COR-L47 (cell line): ENCODE measurements at regions not wholly inside any gene's neighbourhood (a gene's known extent, or its start where the extent isn't known, plus 50 kb on each side); places are given as distances from the start of the nearest gene placed in this dataset.
"Not testable (repeated sequence)": the region's sequence is repeated elsewhere in the genome, so short reads cannot be mapped to it uniquely, and the experiment has no call there.

Source experiments
- DNase-seq: peaks from one replicate; lab custom pipeline; 2025; lab: John Stamatoyannopoulos, UW

DNA sequence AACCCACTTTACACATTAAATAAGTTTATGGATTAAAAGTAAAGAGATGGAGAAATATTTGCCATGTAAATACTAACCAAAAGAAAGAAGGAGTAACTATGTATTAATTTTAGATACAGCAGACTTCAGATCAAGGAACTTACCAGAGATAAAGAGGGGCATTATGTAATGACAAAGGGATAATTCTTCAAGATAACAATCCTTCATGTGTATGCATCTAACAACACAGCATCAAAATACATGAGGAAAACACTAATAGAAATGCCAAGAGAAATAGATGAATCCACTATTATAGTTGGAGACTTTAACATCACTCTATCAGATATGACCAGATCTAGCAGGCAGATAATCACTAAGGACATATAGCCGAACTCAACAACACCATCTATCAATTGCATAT lies 149.8 kb upstream of the ANKRD55 start:
- DNase-seq: no peak

DNA sequence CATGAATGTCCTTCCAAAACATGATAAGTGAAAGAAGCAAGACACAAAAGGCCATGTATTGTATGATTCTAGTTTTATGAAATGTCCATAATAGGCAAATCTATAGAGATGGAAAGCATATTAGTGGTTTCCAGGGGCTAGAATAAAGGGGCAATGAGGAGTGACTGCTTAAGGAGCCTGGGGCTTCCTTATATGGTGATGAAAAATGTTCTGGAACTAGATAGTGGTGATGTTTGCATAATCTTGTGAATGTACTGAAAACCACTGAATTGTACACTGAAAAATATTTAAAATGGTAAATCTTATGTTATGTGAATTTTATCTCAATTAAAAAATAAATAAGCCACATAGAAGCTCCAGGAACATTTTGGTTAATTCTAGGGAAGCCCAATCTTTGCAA lies 144.4 kb upstream of the ANKRD55 start:
- no peak for DNase-seq

DNA sequence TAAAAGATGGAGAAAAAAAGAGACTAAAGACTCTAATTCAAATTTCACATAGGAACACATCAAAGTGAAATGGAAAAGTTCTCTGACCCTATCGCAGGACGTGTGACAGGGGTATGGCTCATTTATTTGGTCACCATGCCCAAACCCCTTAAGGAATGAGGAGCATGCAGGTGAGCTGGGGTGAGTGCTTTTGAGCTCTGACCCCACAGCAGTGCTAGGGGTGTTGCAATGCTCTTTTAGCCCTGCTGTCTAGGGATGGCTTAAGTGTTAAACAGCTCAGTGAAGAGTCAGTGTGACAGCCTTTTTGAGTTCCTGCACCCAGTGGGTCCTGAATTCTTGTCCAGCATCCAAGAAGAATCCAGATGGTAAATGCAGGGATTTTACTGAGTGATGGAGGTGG lies 143.0 kb upstream of the ANKRD55 start:
- DNase-seq: no peak

DNA sequence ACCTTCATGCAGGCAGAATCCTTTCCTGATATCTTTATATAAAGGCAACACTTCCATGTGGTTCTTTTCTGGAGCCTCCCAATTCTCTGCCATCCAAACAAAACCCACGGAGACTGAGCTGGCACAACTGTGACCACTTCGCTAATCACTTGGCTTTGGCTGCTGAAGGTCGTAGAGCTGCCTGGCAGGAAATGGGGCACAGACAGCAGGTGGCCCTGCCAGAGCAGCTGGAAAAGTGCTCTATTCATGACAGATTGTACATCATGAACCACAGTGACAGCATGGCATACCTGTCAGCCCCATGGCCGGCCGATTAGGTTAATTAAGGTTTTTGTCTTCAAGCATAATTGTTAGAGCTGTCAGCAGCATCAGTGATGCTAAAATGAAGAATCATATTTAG lies 141.9 kb upstream of the ANKRD55 start:
- DNase-seq: peak; percentile 78

DNA sequence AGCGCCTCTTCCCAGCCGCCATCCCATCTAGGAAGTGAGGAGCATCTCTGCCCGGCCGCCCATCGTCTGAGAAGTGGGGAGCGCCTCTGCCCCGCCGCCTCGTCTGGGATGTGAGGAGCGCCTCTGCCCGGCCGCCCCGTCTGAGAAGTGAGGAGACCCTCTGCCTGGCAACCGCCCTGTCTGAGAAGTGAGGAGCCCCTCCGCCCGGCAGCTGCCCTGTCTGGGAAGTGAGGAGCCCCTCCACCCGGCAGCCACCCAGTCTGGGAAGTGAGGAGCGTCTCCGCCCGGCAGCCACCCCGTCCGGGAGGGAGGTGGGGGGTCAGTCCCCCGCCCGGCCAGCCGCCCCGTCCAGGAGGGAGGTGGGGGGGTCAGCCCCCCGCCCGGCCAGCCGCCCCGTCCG lies 139.4 kb upstream of the ANKRD55 start:
- DNase-seq: not testable (repeated sequence)

DNA sequence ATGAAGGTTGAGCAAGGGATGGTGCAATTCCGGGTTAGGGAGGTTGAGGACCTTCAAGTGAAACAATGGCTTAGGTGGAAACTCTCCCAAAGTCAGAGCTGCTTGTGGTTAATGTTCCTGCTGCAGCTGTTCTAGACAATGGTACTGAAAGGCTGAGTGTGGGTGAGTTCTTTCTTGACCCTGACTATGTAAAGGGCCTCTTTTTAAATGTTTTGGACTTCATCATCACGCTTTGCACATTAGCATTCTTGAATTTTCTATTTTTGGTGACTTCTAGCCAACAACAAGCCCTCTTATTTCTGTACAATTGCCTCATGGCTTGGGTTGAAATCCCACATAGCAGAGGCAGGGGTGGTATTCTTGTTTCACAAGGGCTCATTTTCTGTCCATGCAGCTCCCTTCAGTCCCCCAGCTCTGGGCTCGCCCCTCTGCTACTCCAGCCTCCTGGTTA lies 136.3 kb upstream of the ANKRD55 start:
- no peak for DNase-seq

DNA sequence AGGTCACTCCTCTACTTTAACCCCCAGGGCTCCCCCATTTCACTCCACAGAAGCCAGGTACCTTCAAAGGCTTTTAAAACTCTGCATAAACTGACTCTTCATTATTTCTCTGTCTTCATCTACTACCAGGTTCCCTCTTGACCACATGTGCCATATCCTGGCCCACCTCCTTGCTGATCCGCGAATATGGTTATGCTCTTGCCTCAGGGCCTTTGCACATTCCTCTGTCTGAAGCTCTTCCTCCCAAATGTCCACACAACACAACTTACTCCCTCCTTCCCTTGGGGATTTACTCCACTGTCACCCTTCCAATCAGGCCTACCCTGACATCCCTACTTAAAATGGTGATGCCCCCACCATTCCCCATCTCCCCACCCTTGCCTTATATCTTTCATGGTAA lies 134.6 kb upstream of the ANKRD55 start:
- DNase-seq: no peak

DNA sequence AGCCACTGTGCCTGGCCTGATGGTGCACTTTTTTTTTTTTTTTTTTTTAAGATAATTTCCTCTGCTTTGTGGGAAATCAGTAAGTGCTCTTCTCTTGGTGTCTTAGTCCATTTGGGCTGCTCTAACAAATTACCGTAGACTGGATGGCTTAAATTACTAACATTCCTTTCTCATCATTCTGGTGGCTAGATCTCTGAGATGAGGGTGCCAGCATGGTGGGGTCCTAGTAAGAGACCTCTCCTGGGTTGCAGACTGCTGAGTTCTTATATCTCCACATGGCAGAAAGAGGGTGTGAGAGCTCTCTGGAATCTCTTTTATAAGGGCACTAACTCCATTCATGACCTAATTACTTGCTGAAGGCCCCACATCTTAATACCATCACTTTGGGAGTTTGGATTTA lies 133.9 kb upstream of the ANKRD55 start:
- DNase-seq: no peak

DNA sequence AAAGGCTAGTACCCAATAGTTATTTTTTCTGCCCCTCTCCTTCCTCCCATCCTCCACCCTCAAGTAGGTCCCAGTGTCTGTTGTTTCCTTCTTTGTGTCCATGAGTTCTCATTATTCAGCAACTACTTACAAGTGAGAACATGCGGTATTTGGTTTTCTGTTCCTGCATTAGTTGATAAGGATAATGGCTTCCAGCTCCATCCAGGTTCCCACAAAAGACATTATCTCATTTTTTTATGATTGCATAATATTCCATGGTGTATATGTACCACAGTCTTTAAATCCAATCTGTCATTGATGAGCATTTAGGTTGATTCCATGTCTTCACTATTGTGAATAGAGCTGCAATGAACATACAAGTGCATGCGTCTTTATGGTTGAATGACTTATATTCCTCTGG lies 128.3 kb upstream of the ANKRD55 start:
- DNase-seq: no peak

DNA sequence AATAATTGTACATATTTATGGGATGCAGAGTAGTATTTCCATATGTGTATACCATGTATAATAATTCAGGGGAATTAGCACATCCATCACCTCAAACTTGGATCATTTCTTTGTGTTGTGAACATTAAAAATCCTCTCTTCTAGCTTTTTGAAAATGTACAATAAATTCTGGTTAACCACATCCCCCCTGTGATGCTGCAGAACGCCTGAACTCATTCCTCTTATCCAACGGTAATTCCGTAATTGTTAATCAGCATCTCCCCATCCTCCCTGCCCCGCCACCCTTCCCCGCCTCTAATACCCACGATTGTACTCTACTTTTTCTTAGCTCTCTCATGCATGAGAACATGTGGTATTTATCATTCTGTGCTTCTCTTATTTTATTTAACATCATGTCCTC lies 127.7 kb upstream of the ANKRD55 start:
- no peak for DNase-seq

DNA sequence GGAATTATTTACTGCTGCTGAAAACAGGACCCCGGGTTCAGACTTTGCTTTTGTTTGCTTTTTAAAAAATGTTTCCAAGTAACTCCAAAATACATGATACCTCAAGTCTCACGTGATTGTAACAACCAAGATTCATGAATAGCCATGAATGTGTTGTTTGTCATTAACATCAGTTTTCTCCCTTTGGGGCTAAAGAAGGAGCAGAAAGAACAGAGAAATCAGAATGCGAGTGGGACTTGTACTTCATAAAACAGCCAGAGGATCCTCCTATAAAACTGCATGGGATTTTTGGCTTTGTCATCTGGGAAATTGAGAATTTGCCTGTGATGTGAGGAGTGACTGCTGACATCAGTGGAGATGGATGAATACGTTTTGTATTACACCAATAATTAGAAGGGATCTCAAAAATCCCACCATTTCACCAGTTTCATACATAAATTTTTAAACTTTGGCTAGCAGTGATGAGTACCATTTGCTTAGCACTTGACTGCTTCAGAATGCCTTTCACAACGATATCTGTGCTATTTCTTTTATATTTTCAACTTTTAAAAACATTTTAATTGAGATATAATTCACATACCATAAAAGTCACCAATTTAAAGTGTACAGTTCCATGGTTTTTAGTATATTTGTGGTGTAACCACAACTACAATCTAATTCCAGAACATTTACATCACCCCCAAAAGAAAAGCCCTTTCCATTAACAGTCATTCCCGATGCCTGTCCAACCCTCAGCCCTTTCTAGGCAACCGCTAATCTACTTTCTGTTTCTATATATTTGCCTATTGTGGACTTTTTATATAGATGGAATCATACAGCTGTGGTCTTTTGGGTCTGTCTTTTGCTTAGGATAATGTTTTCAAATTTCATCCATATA lies 126.9 kb upstream of the ANKRD55 start:
- DNase-seq: no peak

DNA sequence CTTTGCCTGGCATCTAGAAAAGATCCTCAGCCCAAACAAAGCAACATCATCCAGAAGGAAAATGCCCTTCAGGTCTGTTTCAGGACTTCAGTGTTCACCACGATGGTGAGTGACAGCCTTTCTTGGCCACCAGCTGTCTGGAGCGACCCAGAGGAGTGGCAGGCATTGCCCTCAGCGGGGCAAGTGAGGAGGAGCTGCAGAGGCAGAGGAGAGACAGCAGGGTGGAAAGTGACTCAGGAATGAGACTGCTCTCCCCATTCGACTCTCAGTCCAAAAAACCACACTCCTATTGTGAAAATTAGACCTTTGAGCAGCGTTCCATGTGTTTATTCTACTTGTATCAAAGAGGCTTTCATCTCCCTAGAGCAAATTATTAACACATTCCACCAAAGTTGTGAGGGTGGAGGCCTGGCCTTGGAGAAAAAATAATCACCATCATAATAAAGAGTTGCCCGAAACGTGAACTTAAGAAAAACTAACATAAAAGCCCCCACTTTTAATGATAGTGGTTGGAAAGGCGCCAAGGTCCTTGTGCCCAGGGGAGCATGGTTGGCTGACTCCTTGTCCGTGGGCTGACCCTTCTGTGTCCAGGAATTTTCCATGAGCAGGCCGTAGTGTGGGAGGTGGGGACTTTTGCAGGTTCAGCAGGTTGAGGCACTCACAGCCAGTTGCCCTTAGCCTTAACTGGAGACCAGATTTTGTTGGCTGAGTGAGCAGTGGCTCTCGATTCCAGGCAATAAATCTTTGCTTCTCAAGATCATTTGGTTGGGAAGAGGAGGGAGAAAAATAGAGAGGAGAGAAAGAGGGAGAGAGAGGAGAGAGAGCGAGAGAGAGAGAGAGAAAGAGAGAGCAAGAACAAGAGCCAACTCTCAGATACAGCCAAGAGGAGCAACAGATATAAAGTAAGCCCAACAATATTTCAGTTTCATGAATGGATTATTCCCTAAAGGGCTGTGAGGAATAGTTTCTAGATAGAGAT lies 125.9 kb upstream of the ANKRD55 start:
- no peak for DNase-seq

DNA sequence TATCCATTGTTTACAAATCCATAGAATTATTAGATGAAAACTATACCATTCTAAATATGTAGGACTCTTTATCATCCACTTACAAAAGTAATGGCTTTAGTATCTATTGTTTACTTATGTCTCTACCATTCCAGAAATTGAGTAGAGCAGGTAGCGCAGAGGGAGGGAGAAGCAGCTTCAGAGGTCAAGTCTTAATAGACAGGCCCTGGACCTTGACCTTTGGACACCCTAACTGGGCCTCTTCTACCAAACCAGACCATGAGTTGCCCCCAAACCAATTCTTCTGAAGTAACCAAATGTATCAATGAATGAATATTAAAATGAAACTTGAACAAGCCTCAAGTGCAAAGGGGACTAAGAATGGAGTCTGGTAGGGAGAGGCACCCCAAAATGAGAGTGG lies 124.9 kb upstream of the ANKRD55 start:
- DNase-seq: no peak

DNA sequence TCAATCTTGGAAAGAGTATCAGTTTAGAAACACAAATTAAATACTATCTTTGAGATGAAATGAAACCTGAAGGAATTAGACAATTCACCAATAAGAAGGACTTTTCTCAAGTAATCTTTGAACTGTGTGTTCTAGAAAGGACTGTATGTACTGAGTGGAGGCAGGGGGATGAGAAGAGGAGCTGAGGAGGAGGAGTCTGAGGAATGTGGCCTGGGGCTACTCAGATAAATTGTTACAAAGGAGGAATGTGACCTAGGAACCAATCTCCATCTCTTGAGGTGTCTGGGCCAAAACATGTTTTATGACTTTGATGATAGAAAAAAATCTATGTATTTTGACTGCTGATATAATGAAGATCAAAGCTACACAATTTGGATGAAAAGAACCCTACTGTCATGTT lies 124.3 kb upstream of the ANKRD55 start:
- DNase-seq: no peak

DNA sequence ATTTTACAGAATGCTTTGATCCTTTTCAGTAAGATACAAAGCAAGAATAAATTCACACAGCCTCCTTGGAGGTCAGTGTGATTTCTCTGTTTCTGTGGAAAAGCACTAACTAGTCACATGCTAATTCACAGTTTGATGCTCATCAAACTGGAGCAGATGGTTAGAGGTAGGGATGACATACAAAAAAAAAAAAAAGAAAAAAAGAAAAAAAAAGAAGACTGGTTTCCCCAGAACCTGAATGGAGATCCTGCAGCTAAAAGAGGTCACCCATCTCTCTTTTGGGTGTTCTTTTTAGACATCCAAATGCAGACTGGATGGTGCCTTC lies 123.7 kb upstream of the ANKRD55 start:
- DNase-seq: no peak

DNA sequence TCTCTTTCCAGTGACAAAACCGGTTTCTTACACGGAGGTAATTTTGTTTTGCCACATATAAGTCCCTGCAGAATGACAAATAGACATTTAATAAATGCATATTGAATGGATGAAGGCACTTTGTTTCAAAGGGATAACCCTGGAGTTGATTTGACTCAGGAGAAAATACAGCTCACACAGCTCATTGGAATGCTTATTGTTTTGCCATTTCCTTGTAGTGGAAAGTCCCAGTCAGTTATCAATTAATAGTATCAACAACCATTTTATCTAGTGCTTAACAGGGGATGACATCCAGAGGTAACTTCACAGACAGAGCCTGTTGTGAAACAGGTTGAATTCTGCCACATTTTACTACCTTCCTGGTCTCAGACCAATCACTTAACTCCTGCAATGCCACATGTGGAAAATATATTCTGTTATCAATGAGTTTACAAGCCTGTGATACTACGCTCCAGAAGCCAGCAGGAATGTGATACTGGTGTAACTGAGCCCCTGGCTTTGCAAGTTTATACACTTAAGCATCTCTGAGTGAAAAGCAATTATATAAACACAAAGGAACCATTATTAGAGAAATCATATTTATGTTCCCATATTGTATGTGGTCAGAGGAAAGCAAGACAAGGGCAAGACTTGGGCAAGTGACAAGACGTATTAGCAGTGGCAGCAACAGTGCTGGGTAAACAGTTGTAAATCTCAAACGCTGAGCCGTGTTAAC lies 123.1 kb upstream of the ANKRD55 start:
- DNase-seq: no peak

DNA sequence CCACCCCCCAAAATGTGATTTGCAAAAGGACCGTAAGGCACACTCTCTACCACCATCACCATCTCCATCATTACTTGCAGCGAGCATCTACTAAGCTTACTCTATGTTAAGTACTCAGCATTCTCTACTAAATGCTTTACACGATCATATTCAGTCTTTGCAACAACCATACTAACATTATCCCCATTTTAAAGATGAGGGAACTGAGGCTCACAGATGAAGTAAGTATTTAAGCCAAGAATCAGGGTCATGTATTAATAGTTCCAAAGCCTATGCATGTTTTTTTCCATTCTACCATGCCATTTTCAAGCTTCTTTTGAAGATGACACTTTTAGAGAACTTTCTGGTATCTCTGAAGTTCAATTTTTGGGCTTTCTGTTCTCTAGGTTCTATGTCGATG lies 121.7 kb upstream of the ANKRD55 start:
- DNase-seq: no peak

DNA sequence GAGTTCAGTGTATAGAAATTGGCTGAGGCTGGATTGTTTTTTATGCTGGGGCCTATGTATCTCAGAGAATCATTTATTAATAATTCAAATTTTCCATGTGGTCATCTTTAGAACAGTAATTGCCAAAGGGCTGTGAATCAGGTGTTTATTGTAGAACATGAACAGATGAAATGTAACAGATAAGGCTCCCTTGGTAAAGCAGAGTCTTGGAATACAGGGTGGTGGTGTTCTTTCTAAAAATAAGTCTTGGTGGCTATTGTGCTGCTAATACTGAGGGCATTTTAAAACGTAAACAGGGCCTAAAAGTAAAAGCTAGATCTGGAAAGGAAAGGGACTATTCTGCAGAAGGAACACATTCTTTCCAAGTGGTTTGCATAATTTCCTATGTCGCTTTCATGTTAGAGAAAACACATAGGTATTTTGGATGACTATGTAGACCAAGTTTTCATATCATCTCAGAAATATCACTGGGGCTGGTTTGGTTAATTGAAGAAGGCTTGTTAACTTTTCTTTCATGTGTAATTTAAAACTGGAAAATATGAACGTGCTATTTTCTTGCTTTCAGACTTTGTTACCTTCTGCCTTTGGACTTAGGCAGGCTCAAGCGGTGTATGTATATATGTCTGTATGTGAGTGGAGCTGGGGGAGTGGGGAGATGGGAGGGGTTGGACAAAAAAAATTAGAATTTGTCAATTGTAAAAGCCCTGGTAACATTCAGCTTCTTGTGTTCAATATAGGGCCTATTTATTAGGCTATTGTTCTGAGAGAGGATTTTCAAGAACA lies 119.9 kb upstream of the ANKRD55 start:
- no peak for DNase-seq

DNA sequence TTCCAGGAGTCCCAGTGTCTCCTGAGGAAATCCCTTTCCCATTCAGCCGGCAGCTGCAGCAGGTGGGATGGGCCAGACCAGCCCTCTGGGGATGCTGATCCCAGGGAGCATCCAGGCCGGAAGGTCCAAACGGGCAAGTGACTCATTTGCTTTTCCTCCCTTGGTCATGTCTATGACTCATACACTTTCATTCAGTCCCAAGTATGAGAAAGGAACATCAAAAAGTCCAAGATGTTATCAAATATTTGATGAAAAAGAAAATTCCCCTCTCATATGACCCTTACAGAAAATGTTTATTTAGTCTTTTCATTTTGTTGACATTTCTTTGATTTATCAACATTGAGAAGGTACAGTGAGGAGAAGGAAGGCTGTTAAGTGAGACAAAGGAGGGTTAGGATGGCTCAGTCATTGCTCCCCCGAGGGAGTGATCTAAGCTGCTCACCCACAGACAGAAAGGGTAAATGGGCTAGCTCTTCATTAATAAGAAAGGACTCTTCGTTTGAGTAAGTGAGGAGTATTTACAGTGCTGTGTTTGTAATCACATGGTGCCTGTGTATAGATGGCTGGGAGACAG lies 117.6 kb upstream of the ANKRD55 start:
- DNase-seq: peak; percentile 27

DNA sequence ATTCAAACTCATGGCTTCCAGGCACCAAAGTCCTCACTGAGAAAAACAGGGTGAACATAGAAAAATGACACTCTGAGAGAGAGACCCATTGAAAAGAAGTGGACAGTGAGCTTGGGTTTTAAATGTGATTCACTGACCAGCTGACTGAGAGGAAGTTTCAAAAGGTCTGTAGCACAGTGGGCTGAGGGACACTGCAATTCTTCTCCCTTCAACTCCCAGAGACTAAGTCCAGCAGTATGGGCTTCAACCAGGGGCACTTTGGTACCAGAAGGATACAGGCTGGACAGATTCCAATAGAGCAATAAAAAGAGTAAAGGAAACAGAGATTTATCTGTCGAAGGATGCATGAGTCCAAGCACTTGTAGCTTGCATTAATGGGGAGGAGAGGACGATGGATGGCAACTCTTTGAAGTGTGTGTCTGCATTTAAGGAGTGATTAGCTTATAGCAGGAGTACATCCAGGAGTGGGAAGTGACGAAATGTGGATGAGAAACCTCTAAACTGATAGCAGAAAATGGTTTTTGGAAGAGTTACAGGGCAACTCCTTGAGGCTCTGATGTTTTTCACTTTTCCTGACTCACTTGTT lies 117.0 kb upstream of the ANKRD55 start:
- no peak for DNase-seq

DNA sequence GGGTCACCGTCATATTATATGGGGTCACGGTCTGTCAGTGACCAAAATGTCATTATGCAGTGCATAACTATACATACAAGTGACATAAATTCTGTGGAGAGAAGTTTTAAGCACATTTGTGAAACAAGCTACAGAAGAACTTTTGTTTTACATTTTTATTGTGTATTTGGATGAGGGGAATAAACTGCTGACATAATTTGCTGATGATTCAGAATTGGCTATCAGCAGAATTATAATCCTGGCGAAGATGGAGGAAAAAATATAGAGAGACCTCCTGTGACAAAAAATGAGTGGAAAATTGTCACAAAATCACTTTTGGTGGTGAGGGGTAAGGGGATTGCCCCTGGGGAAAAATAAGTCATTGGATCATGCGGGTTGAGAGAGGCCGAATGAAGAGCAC lies 116.3 kb upstream of the ANKRD55 start:
- DNase-seq: no peak
